GM12878 (cell line): ENCODE measurements at regions not wholly inside any gene's neighbourhood (a gene's known extent, or its start where the extent isn't known, plus 50 kb on each side); places are given as distances from the start of the nearest gene placed in this dataset.

ENCODE experiments used
- ATAC-seq: fragments of 200-7000 bp; cut with Tn5 transposase; 3 replicates; pipeline ENCODE4 v1.9.1; 2020; ENCODE audit warnings: mild to moderate bottlenecking, moderate library complexity
- BruUV-seq: library from RNA; stranded (reverse); fragments of 400-500 nt; replicated peaks from 2 replicates; lab custom pipeline; 2021; lab: Mats Ljungman, UMichigan
- CTCF ChIA-PET: fragments of 300-600 bp; sonication (Branson Sonifier 250); formaldehyde crosslinking; extraction: SDS; loops from one replicate; lab custom pipeline; 2021; ENCODE audit warnings: inconsistent platforms; lab: Yijun Ruan, JAX
- POLR2A ChIA-PET: fragments of 350-600 bp; formaldehyde crosslinking; extraction: SDS; loops from one replicate; lab custom pipeline; 2021; ENCODE audit warnings: inconsistent platforms; lab: Charles Lee
- RAD21 ChIA-PET: fragments of 300-600 bp; sonication (Branson Sonifier 250); formaldehyde crosslinking; loops from one replicate; lab custom pipeline; 2023; ENCODE audit warnings: antibody characterized with exemption; ENCODE audit not compliant: unreplicated experiment; lab: Charles Lee
- SMC1A ChIA-PET: fragments of 300-600 bp; sonication (Branson Sonifier 250); formaldehyde crosslinking; loops from one replicate; lab custom pipeline; 2023; ENCODE audit not compliant: unreplicated experiment, uncharacterized antibody; lab: Charles Lee
- DNase-seq: peaks from one replicate; pipeline ENCODE4 v3.0.0-alpha.2; 2011; ENCODE audit warnings: low read depth, low spot score
- FAIRE-seq: peaks from 3 replicates; lab custom pipeline; 2011; peaks lifted over from hg19 to GRCh38; lab: Jason Lieb, UNC
- H2AFZ ChIP-seq: 2 replicates; pipeline ENCODE4 v1.6.0; 2011; ENCODE audit warnings: low read depth, low read length, control low read depth; ENCODE audit not compliant: control insufficient read depth
- H3K27ac ChIP-seq: 2 replicates; pipeline ENCODE4 v1.5.1; 2011; ENCODE audit warnings: control low read depth; ENCODE audit not compliant: control insufficient read depth, insufficient read depth
- H3K27me3 ChIP-seq, 2 experiments: replicated peaks in 1 of 2; 2 replicates each; pipeline versions ENCODE4 v1.6.0 to v1.6.1; 2011; ENCODE audit warnings: low read length in 1 of 2; ENCODE audit not compliant: control insufficient read depth in 2 of 2, insufficient read depth in 2 of 2
- H3K36me3 ChIP-seq, 2 experiments: 2 replicates each; pipeline ENCODE4 v1.5.1; 2011; ENCODE audit warnings: low read length in 1 of 2; ENCODE audit not compliant: control insufficient read depth in 2 of 2, insufficient read depth in 2 of 2
- H3K4me1 ChIP-seq: 2 replicates; pipeline ENCODE4 v1.6.1; 2011; ENCODE audit warnings: mild to moderate bottlenecking, low read length, moderate library complexity, mixed read lengths; ENCODE audit not compliant: control insufficient read depth, insufficient read depth
- H3K4me2 ChIP-seq: 2 replicates; pipeline ENCODE4 v1.6.0; 2011; ENCODE audit warnings: control low read depth; ENCODE audit not compliant: control insufficient read depth, insufficient read depth
- H3K4me3 ChIP-seq: fragments of 200-600 bp; sonication (generic); 2 replicates; pipeline ENCODE4 v1.5.1; 2016
- H3K79me2 ChIP-seq: 2 replicates; pipeline ENCODE4 v1.6.0; 2011; ENCODE audit warnings: low read length; ENCODE audit not compliant: control insufficient read depth, insufficient read depth
- H3K9ac ChIP-seq: 2 replicates; pipeline ENCODE4 v1.8.0; 2011; ENCODE audit warnings: low read length, control low read depth, mixed read lengths; ENCODE audit not compliant: control insufficient read depth, insufficient read depth
- H3K9me3 ChIP-seq: replicated peaks from 3 replicates; pipeline ENCODE4 v1.5.1; 2011; ENCODE audit warnings: mild to moderate bottlenecking, low read length; ENCODE audit not compliant: control insufficient read depth, insufficient read depth
- H4K20me1 ChIP-seq: 2 replicates; pipeline ENCODE4 v1.6.0; 2011; ENCODE audit not compliant: control insufficient read depth, insufficient read depth
- BRCA1 ChIP-seq: IDR thresholded peaks from 2 replicates; pipeline ENCODE4 v1.6.1; 2011; ENCODE audit warnings: low read depth, low read length, improper control_type of control experiment
- CBFB ChIP-seq: IDR thresholded peaks from 2 replicates; pipeline ENCODE4 v1.6.1; 2016; ENCODE audit warnings: antibody characterized with exemption, low read depth
- FOXK2 ChIP-seq: fragments of 450-650 bp; IDR thresholded peaks from 2 replicates; pipeline ENCODE4 v1.6.1; 2017; ENCODE audit warnings: mild to moderate bottlenecking, moderate library complexity
- IKZF2 ChIP-seq, 2 experiments: fragments of 450-650 bp; IDR thresholded peaks; 2 replicates each; pipeline ENCODE4 v1.6.1; 2017; ENCODE audit warnings: mild to moderate bottlenecking in 2 of 2, moderate library complexity in 2 of 2
- MXI1 ChIP-seq: fragments of 150-350 bp; IDR thresholded peaks from 2 replicates; pipeline ENCODE4 v1.6.1; 2011; ENCODE audit warnings: low read depth, mild to moderate bottlenecking, inconsistent platforms, low read length, improper control_type of control experiment
- NFIC ChIP-seq: IDR thresholded peaks from 2 replicates; pipeline ENCODE4 v1.6.1; 2012; ENCODE audit warnings: low read depth, mild to moderate bottlenecking, inconsistent platforms, low read length, moderate library complexity
- NR2C2 ChIP-seq: IDR thresholded peaks from 2 replicates; pipeline ENCODE4 v1.6.1; 2011; ENCODE audit warnings: borderline replicate concordance, low read depth; ENCODE audit not compliant: control insufficient read depth, insufficient read length
- SMC3 ChIP-seq: IDR thresholded peaks from 2 replicates; pipeline ENCODE4 v1.6.1; 2011; ENCODE audit warnings: low read length, improper control_type of control experiment, borderline replicate concordance
- SPI1 ChIP-seq: IDR thresholded peaks from 2 replicates; pipeline ENCODE4 v1.6.1; 2011; ENCODE audit warnings: low read depth, mild to moderate bottlenecking, low read length, moderate library complexity, borderline replicate concordance; ENCODE audit not compliant: insufficient read depth
- ZNF384 ChIP-seq: IDR thresholded peaks from 2 replicates; pipeline ENCODE4 v1.6.1; 2012; ENCODE audit warnings: low read depth, mild to moderate bottlenecking, low read length, improper control_type of control experiment, borderline replicate concordance
- WGBS: methylation state at CpG from one replicate; pipeline ENCODE4 v1.1.6; 2016; ENCODE audit warnings: low lambda C conversion rate; ENCODE audit not compliant: insufficient replicate concordance, insufficient coverage; ENCODE audit errors: missing lambda C conversion rate; 5-methylcytosine and 5-hydroxymethylcytosine counted together
- in situ Hi-C: fragments of 300-500 bp; cut with MboI; formaldehyde crosslinking; loops from 9 replicates; pipeline ENCODE4 v1.14.3; 2018; ENCODE audit warnings: mixed read lengths
- intact Hi-C: fragments of 100-400 bp; cut with micrococcal nuclease; formaldehyde crosslinking; loops from one replicate; pipeline ENCODE4 v1.14.2; 2022; ENCODE audit not compliant: unreplicated experiment
- TF ChIP-seq, protein P1 (sequence below): fragments of 450-650 bp; formaldehyde crosslinking; IDR thresholded peaks from 2 replicates; pipeline ENCODE4 v1.4.0; 2020; ENCODE audit warnings: mild to moderate bottlenecking, moderate library complexity

DNA sequence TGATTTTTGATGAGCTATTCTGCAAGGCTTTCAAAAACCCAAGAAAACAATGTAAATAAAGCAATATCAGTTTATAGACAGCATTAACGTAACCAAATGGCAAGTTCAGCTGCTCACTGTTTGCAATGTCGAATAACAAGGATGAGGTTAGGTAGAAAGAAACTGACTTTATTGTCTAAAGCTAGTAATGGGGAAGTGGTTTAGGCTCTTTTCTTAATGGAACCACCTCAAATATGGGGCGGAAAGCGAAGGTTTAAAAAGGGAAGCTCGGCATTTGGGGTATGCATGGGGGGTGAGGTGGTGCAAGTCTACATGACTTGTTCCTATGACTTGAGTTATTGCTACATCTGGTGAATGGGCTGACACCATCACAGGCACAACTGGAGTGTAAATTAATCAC is 1060.2 kb downstream of the NSUN3 start:
- Histone ChIP-seq H3K36me3 (no peaks in the 10 kb centered on the region), H3K4me2 (no peak overlapping the region), H3K27ac (no peak overlapping the region), H4K20me1 (no peaks in the 10 kb centered on the region), H2AFZ (no peak overlapping the region), H3K4me3 (no peak overlapping the region), H3K27me3 (no peaks in the 10 kb centered on the region), H3K9ac (no peak overlapping the region), H3K9me3 (no peaks in the 10 kb centered on the region), H3K4me1 (no peaks in the 10 kb centered on the region), H3K79me2 (no peaks in the 10 kb centered on the region)
- CTCF ChIA-PET, result interaction anchor here (1.0 to 1.1 kb wide), 2 partner anchors 12 to 13 kb away, joined by 3 to 4 read pairs; no protein-coding TSS in a partner anchor
- POLR2A ChIA-PET, result interaction anchor here (1.0 kb wide), 1 partner anchor 44 kb away, joined by 3 read pairs; no protein-coding TSS in a partner anchor
- in situ Hi-C loops, result no loop called here
- RAD21 ChIA-PET, result no interaction called here
- no TSS peak for BruUV-seq
- TF ChIP-seq NR2C2 (no peak), SPI1 (0 out of 2 replicates have a peak, but pooled peaks have one; percentile 6)
- ATAC-seq, result no peak
- intact Hi-C loops, result no loop called here
- FAIRE-seq, result no peak
- no peak for DNase-seq
- SMC1A ChIA-PET, result interaction anchor here (1.4 kb wide), 1 partner anchor 12 kb away, joined by 3 read pairs; no protein-coding TSS in a partner anchor
- 40% methylated on average over 5 of the region's 5 CpGs for WGBS

DNA sequence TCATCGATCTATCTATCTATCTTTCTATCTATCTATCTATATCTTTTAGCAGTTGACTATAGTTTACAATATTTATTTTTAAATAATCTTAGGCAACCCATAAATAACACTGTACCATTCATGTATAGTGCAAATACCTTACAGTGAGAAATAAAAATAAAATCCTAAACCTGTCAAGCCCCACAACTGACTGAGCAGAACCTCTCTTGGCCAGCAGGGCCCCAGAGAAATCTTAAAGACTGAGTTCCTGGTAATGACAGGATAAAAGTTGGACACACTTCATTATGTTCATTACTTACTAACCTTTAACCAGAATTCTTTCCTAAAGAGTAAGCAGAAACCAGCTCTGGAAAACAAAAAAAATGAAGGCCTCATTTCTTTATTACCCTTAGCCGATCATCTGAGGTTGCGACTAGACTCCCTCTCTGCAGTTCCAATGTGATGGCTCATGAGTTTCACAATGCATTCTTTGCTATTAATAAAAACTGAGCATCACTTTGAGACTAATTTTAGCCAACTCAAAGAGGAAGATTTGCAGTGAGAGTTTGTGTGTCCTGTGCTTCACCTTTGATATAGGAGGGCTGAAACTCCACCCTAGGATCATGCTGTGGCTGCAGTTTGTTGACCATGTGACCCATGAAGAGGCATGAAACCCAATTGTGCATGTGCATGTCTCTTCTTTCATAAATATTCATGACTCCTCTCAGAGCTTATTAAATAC is 1072.0 kb downstream of the NSUN3 start:
- intact Hi-C loops (no loop called here), in situ Hi-C loops (no loop called here)
- H2AFZ ChIP-seq, result no peak overlapping the region
- H3K27ac ChIP-seq, result no peak overlapping the region
- SMC1A ChIA-PET, result interaction anchor here (0.8 to 1.6 kb wide), 4 partner anchors 10 to 22 kb away, joined by 3 read pairs; no protein-coding TSS in a partner anchor
- H3K4me1 ChIP-seq, result no peaks in the 10 kb centered on the region
- H3K27me3 ChIP-seq, result no peaks in the 10 kb centered on the region
- no peak for FAIRE-seq
- no peak overlapping the region for H3K9ac ChIP-seq
- no peaks in the 10 kb centered on the region for H3K36me3 ChIP-seq
- H3K4me2 ChIP-seq, result no peak overlapping the region
- RAD21 ChIA-PET, result no interaction called here
- CTCF ChIA-PET, result no interaction called here
- 30% methylated on average over 3 of the region's 3 CpGs for WGBS
- no peak for ATAC-seq
- no peak for DNase-seq
- no peaks in the 10 kb centered on the region for H3K9me3 ChIP-seq
- no peaks in the 10 kb centered on the region for H3K79me2 ChIP-seq
- POLR2A ChIA-PET, result no interaction called here
- H4K20me1 ChIP-seq, result no peaks in the 10 kb centered on the region
- no peak overlapping the region for H3K4me3 ChIP-seq
- BruUV-seq, result no TSS peak
- TF ChIP-seq IKZF2 (IDR thresholded peaks at IDR 0.05), result no peak
- TF ChIP-seq NFIC, result no peak
- no peak for TF ChIP-seq ZNF384
- TF ChIP-seq FOXK2, result no peak
- no peak for TF ChIP-seq SMC3
- TF ChIP-seq, protein P1, sequence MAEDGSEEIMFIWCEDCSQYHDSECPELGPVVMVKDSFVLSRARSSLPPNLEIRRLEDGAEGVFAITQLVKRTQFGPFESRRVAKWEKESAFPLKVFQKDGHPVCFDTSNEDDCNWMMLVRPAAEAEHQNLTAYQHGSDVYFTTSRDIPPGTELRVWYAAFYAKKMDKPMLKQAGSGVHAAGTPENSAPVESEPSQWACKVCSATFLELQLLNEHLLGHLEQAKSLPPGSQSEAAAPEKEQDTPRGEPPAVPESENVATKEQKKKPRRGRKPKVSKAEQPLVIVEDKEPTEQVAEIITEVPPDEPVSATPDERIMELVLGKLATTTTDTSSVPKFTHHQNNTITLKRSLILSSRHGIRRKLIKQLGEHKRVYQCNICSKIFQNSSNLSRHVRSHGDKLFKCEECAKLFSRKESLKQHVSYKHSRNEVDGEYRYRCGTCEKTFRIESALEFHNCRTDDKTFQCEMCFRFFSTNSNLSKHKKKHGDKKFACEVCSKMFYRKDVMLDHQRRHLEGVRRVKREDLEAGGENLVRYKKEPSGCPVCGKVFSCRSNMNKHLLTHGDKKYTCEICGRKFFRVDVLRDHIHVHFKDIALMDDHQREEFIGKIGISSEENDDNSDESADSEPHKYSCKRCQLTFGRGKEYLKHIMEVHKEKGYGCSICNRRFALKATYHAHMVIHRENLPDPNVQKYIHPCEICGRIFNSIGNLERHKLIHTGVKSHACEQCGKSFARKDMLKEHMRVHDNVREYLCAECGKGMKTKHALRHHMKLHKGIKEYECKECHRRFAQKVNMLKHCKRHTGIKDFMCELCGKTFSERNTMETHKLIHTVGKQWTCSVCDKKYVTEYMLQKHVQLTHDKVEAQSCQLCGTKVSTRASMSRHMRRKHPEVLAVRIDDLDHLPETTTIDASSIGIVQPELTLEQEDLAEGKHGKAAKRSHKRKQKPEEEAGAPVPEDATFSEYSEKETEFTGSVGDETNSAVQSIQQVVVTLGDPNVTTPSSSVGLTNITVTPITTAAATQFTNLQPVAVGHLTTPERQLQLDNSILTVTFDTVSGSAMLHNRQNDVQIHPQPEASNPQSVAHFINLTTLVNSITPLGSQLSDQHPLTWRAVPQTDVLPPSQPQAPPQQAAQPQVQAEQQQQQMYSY, result no peak
- no peak for TF ChIP-seq CBFB
- TF ChIP-seq BRCA1, result no peak
- no peak for TF ChIP-seq MXI1
